ENCODE measurements at regions not wholly inside any gene's neighbourhood (a gene's known extent, or its start where the extent isn't known, plus 50 kb on each side); places are given as distances from the start of the nearest gene placed in this dataset.

DNA sequence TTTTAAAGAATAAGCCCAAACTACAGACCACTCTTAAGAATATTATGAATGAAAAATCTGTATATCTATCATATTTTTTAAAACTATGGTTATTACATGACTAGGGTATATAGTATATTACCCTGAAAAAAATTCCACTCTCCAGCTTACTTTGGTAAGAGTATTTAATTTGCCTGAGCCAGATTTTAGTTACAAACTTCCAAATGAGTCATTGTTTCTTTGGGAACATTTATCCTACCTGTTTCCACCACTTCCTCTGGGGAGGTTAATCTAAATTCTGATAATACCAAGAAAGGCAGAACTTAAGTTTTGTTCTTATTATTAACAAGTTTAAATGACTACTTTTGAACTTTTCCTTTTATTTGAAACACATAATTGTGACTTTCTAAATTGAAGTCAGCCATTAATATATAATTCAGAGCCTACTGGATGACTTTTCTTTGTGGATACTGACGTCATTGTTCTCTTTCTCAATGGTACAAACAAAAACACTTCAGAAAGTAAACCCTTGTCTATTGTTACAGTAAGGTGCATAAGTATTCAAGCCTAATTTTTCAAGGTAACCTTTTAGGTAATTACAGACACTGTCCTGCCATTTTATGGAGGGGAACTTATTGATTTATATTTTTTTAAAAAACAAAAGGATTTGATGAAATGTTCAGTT lies 135.6 kb upstream of the TLL1 start:
- TF ChIP-seq, protein P1, sequence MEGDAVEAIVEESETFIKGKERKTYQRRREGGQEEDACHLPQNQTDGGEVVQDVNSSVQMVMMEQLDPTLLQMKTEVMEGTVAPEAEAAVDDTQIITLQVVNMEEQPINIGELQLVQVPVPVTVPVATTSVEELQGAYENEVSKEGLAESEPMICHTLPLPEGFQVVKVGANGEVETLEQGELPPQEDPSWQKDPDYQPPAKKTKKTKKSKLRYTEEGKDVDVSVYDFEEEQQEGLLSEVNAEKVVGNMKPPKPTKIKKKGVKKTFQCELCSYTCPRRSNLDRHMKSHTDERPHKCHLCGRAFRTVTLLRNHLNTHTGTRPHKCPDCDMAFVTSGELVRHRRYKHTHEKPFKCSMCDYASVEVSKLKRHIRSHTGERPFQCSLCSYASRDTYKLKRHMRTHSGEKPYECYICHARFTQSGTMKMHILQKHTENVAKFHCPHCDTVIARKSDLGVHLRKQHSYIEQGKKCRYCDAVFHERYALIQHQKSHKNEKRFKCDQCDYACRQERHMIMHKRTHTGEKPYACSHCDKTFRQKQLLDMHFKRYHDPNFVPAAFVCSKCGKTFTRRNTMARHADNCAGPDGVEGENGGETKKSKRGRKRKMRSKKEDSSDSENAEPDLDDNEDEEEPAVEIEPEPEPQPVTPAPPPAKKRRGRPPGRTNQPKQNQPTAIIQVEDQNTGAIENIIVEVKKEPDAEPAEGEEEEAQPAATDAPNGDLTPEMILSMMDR (IDR thresholded peaks at IDR 0.05), result no peak
- no peak for TF ChIP-seq POLR2AphosphoS5 (IDR thresholded peaks at IDR 0.05; ENCODE audit: low read depth, low read length)
